ENCODE measurements at regions not wholly inside any gene's neighbourhood (a gene's known extent, or its start where the extent isn't known, plus 50 kb on each side); places are given as distances from the start of the nearest gene placed in this dataset.

DNA sequence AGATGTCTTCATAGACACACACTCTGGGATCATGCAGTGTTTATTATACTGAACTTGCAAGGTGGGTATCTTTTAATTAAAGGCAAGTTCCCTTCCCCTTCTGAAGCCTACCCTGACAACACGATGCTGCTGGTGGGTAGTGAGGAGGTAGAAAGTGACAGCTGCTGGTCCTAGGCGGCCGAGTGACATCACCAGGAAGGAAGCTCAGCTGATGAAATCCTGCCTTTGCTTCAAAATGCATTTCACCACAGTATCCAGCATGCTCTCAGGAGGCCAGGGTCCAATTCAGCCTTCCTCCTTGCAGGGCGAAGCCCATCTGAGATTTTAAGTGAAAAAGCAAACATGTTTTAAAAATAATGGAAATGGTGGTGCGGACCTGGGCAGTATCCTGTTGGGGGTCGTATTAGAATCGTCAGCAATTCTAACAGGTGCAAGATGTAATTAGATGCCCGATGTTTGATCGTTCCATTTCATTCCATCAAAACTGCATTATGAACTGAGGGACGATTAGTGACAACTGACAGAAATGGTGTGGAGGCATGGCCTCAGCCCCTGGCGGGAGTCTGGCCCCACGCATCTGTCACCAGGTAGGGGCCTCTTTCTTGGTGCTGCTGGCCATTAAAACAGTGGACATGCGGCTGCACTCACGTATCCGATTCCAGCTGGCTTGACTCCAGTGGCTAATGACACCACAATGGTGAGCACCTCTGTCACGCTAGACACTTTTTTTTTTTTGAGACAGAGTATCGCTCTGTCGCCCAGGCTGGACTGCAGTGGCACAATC is 324.8 kb upstream of the C1orf174 start:
- no peak overlapping the region for H3K23ac ChIP-seq (ENCODE audit: low read depth, low read length)
- no peak overlapping the region for H3K4ac ChIP-seq (ENCODE audit: low read depth, low read length)
- WGBS, 2 experiments (ENCODE audit: extremely low coverage in 2 of 2, insufficient read length in 1 of 2), result 57% methylated on average over 9 of the region's 18 CpGs; no CpG with 5 or more reads in 1 of the 2 experiments
- ATAC-seq (ENCODE audit: low read depth), result no peak
- no peak overlapping the region for H4K5ac ChIP-seq (ENCODE audit: low read depth, low read length)
- H2BK5ac ChIP-seq (ENCODE audit: low read depth, low read length, poor library complexity, severe bottlenecking), result no peak overlapping the region
- dilution Hi-C loops (cut with HindIII; ENCODE audit: low sequenced_read_pairs, unreplicated experiment), result no loop called here
- no peaks in the 10 kb centered on the region for H3K4me1 ChIP-seq (ENCODE audit: control insufficient read depth, insufficient read depth, low read length)
- intact Hi-C loops (cut with micrococcal nuclease), result no loop called here
- H3K9me3 ChIP-seq (ENCODE audit: control insufficient read depth, insufficient read depth, low read length), result peaks cover 39% of the 10 kb centered on the region
- H2BK120ac ChIP-seq (ENCODE audit: low read depth, low read length), result no peak overlapping the region
- H4K91ac ChIP-seq (ENCODE audit: insufficient read depth, low read depth, low read length), result no peak overlapping the region
- no peak overlapping the region for H3K18ac ChIP-seq (ENCODE audit: low read depth, low read length)
- H3K27me3 ChIP-seq (ENCODE audit: control insufficient read depth, insufficient read depth, low read length), result no peaks in the 10 kb centered on the region
- no peak overlapping the region for H2AK5ac ChIP-seq (ENCODE audit: low read depth, low read length)
- no peak overlapping the region for H3K4me2 ChIP-seq (ENCODE audit: low read depth, low read length)
- no peak overlapping the region for H2BK15ac ChIP-seq (ENCODE audit: low read depth, low read length)
- POLR2A ChIA-PET (ENCODE audit: unreplicated experiment), result no interaction called here
- H3K4me3 ChIP-seq (ENCODE audit: insufficient read depth, low read depth, low read length), result no peak overlapping the region
- no peak for DNase-seq
- H2BK20ac ChIP-seq (ENCODE audit: low read depth, low read length), result no peak overlapping the region
- no peak overlapping the region for H3K27ac ChIP-seq (ENCODE audit: insufficient read depth, low read length)
- in situ Hi-C loops (cut with MboI; ENCODE audit: low sequenced_read_pairs), result no loop called here
- CTCF ChIA-PET, result no interaction called here
- H2AFZ ChIP-seq (replicated peaks; ENCODE audit: low read length, poor library complexity), result no peak overlapping the region
- no TSS peak for BruUV-seq (replicated peaks)
- no peak overlapping the region for H2AK9ac ChIP-seq (replicated peaks; ENCODE audit: low read depth, low read length, poor library complexity)
- TF ChIP-seq RFX5 (IDR thresholded peaks at IDR 0.05; ENCODE audit: low read depth, low read length) (no peak), CEBPB (IDR thresholded peaks at IDR 0.05; ENCODE audit: low read depth, low read length) (no peak), MAFK (IDR thresholded peaks at IDR 0.05; ENCODE audit: low read depth, low read length) (no peak), FOS (IDR thresholded peaks at IDR 0.05; ENCODE audit: low read depth, low read length) (no peak), CHD1 (IDR thresholded peaks at IDR 0.05; ENCODE audit: low read depth, low read length) (no peak), POLR2A (IDR thresholded peaks at IDR 0.05; ENCODE audit: low read depth, low read length) (no peak), BHLHE40 (IDR thresholded peaks at IDR 0.05; ENCODE audit: low read depth, low read length) (no peak), SMC3 (IDR thresholded peaks at IDR 0.05; ENCODE audit: low read depth, low read length) (no peak), RCOR1 (IDR thresholded peaks at IDR 0.05; ENCODE audit: insufficient replicate concordance, low read length) (no peak), MAZ (IDR thresholded peaks at IDR 0.05; ENCODE audit: borderline replicate concordance, low read depth, low read length) (no peak)
- TF ChIP-seq, protein P1, sequence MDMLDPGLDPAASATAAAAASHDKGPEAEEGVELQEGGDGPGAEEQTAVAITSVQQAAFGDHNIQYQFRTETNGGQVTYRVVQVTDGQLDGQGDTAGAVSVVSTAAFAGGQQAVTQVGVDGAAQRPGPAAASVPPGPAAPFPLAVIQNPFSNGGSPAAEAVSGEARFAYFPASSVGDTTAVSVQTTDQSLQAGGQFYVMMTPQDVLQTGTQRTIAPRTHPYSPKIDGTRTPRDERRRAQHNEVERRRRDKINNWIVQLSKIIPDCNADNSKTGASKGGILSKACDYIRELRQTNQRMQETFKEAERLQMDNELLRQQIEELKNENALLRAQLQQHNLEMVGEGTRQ (IDR thresholded peaks at IDR 0.05; ENCODE audit: low read depth, low read length), result no peak
- H3K79me1 ChIP-seq (ENCODE audit: low read depth in 1 of 2, low read length in 2 of 2), result no peaks in the 10 kb centered on the region
- no peak overlapping the region for H3K56ac ChIP-seq (ENCODE audit: extremely low read depth, insufficient read depth, low read length)
- no peaks in the 10 kb centered on the region for H3K9me1 ChIP-seq (ENCODE audit: insufficient read depth, low read length)
- H4K20me1 ChIP-seq (ENCODE audit: insufficient read depth, low read length), result no peaks in the 10 kb centered on the region
- H3K14ac ChIP-seq (replicated peaks; ENCODE audit: low read depth, low read length), result no peak overlapping the region
- H4K8ac ChIP-seq (ENCODE audit: low read depth in 2 of 2, low read length in 2 of 2), result no peak overlapping the region
- H3K9ac ChIP-seq (ENCODE audit: low read depth, low read length), result no peak overlapping the region
- no peaks in the 10 kb centered on the region for H3K36me3 ChIP-seq (ENCODE audit: control insufficient read depth, insufficient read depth, low read length)
